Adrenal gland (tissue), 9 donors: ENCODE measurements at regions not wholly inside any gene's neighbourhood (a gene's known extent, or its start where the extent isn't known, plus 50 kb on each side); places are given as distances from the start of the nearest gene placed in this dataset.

ENCODE experiments used
- DNase-seq, 7 donors: peaks; one replicate each; pipeline ENCODE4 v3.0.0-alpha.2; 2019 to 2020
- H3K27ac ChIP-seq, 5 donors: fragments of 200-600 bp; sonication (generic) in 4 of 5; 1 replicate in 3 of 5; 2 replicates in 2 of 5; pipeline versions ENCODE4 v1.5.1 to v1.8.0; 2016 to 2020; ENCODE audit warnings: mild to moderate bottlenecking in 1 of 5
- H3K27me3 ChIP-seq: fragments of 200-600 bp; 2 replicates; pipeline ENCODE4 v1.8.0; 2021
- H3K36me3 ChIP-seq, 2 donors: fragments of 200-600 bp; replicated peaks in 1 of 2; 1 replicate in 1 of 2; 2 replicates in 1 of 2; pipeline versions ENCODE4 v1.5.1 to v1.8.0; 2018 to 2022
- H3K4me1 ChIP-seq, 2 donors: fragments of 200-600 bp; replicated peaks in 1 of 2; 1 replicate in 1 of 2; 2 replicates in 1 of 2; pipeline versions ENCODE4 v1.5.1 to v1.8.0; 2018 to 2021
- H3K4me3 ChIP-seq, 4 donors: fragments of 200-600 bp; sonication (generic) in 3 of 4; one replicate each; pipeline ENCODE4 v1.5.1; 2016 to 2018
- H3K9me3 ChIP-seq, 3 donors: fragments of 200-600 bp; sonication (generic) in 1 of 3; replicated peaks in 1 of 3; 1 replicate in 2 of 3; 2 replicates in 1 of 3; pipeline versions ENCODE4 v1.5.1 to v1.8.0; 2016 to 2021
- CTCF ChIP-seq, 6 experiments: fragments of 450-650 bp in 4 of 6; fragments of 200-600 bp in 2 of 6; sonication (generic) in 1 of 6; IDR thresholded peaks; 1 replicate in 5 of 6; 2 replicates in 1 of 6; pipeline versions ENCODE4 v1.5.1 to v1.8.0; 2016 to 2021; ENCODE audit warnings: antibody characterized with exemption in 6 of 6, mild to moderate bottlenecking in 2 of 6, moderate library complexity in 1 of 6
- POLR2A ChIP-seq, 2 donors: fragments of 450-650 bp; IDR thresholded peaks; one replicate each; pipeline ENCODE4 v1.6.1; 2017; ENCODE audit warnings: antibody characterized with exemption in 2 of 2, mild to moderate bottlenecking in 2 of 2, moderate library complexity in 1 of 2
- WGBS, 4 donors: extraction: QIAGEN DNeasy Blood & Tissue Kit in 2 of 4; methylation state at CpG; one replicate each; pipeline versions ENCODE4 v1.1.5 to v1.1.7; 2013 to 2017; 5-methylcytosine and 5-hydroxymethylcytosine counted together
- intact Hi-C, 2 donors: fragments of 100-400 bp; cut with DNase I; formaldehyde crosslinking; loops; one replicate each; pipeline versions ENCODE4 v1.14.1 to v1.15.0; 2022 to 2023
- donor health status: healthy with polysubstance abuse.
- donor health status: Bipolar disorder and iron deficiency.
- donor health status: DM: yes; HTN: yes; CAD: no.
- donor health status: DM: no; HTN: no; CAD: no.
- donor health status: DM: no; HTN: no; CAD: no.

DNA sequence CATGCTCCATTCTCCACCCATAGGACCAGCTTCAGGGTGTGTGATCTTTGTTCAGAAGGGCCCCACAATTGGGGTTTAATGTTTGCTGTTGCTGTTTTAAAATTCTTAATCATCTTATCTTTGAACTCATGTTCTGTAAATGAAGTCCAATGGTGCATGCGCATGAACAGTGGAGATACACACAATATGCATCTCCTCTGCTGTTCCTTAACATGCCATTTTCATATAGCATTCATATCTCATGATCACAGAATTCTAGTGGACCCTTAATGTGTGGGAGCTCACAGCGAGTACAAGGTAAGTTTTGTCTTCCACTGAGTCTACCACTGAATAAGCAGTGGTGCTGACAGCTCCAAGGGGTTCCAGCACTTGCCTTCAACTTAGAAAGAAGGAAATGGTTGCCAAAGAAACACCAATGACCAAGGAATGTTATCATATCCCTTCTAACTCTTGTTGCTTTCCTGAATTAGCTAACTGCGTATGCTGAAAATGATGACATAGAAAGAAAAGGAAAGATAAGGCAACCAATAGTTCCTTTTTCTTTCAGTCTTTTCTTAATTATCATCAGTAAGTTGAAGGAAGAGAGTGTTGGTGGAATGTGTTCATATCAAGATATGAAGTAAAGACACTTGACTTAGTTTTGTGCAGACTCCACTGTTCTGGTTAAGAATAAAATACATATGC, 149.3 kb upstream of the FOXN2 start:
- no peaks in the 10 kb centered on the region for H3K4me1 ChIP-seq
- H3K9me3 ChIP-seq, result no peaks in the 10 kb centered on the region
- intact Hi-C loops, result no loop called here
- H3K27ac ChIP-seq, result no peak overlapping the region
- 78 to 84% (median 82%) methylated on average over 3 of the region's 3 CpGs for WGBS, 4 donors
- no peak for DNase-seq
- H3K36me3 ChIP-seq, result no peaks in the 10 kb centered on the region
- no peaks in the 10 kb centered on the region for H3K27me3 ChIP-seq
- no peak for TF ChIP-seq POLR2A (IDR thresholded peaks at IDR 0.05)
- no peak for TF ChIP-seq CTCF (IDR thresholded peaks at IDR 0.05)
- H3K4me3 ChIP-seq, result no peak overlapping the region

GRCh38 chr2:48169141-48169592, 145.3 kb upstream of the FOXN2 start:
- Histone ChIP-seq H3K27ac (peak overlapping the region in 1 of 5 donors; percentile 26), H3K36me3 (no peaks in the 10 kb centered on the region), H3K27me3 (no peaks in the 10 kb centered on the region), H3K9me3 (no peaks in the 10 kb centered on the region), H3K4me3 (no peak overlapping the region), H3K4me1 (no peaks in the 10 kb centered on the region)
- intact Hi-C loops, result no loop called here
- peak in 1 of 7 donors; percentile 29 for DNase-seq
- 60 to 73% (median 65%) methylated on average over 2 of the region's 2 CpGs for WGBS, 4 donors
- TF ChIP-seq POLR2A (IDR thresholded peaks at IDR 0.05), result no peak
- TF ChIP-seq CTCF (IDR thresholded peaks at IDR 0.05), result no peak

GRCh38 chr2:48170281-48170680, 144.2 kb upstream of the FOXN2 start:
- Histone ChIP-seq H3K27me3 (no peaks in the 10 kb centered on the region), H3K27ac (no peak overlapping the region), H3K4me3 (no peak overlapping the region), H3K36me3 (no peaks in the 10 kb centered on the region), H3K9me3 (no peaks in the 10 kb centered on the region), H3K4me1 (no peaks in the 10 kb centered on the region)
- 84 to 92% (median 86%) methylated on average over 4 of the region's 4 CpGs for WGBS, 4 donors
- TF ChIP-seq CTCF (IDR thresholded peaks at IDR 0.05) (no peak), POLR2A (IDR thresholded peaks at IDR 0.05) (no peak)
- intact Hi-C loops, result no loop called here
- no peak for DNase-seq

DNA sequence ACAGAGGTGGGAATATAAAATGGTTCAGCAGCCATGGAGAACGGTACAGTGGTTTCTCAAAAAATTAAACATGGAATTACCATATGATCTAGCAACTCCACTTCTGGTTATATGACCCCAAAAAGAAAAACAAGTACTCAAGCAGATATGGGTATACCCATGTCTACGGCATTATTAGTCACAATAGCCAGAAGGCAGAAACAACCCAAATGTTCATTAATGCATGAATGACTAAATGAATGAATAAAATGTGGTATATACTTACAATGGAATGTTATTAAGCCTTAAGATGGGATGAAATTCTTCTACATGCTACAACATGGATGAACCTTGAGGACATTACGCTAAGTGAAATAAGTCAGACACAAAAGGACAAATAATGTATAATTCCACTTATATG, 141.3 kb upstream of the FOXN2 start:
- no peak for DNase-seq
- H3K4me1 ChIP-seq, result no peaks in the 10 kb centered on the region
- H3K36me3 ChIP-seq, result no peaks in the 10 kb centered on the region
- 93 to 99% (median 96%) methylated on average over 3 of the region's 3 CpGs for WGBS, 4 donors
- H3K27ac ChIP-seq, result no peak overlapping the region
- intact Hi-C loops, result no loop called here
- no peak overlapping the region for H3K4me3 ChIP-seq
- H3K9me3 ChIP-seq, result no peaks in the 10 kb centered on the region
- TF ChIP-seq CTCF (IDR thresholded peaks at IDR 0.05) (no peak), POLR2A (IDR thresholded peaks at IDR 0.05) (no peak)
- no peaks in the 10 kb centered on the region for H3K27me3 ChIP-seq
